K562 (cell line): ENCODE measurements at regions not wholly inside any gene's neighbourhood (a gene's known extent, or its start where the extent isn't known, plus 50 kb on each side); places are given as distances from the start of the nearest gene placed in this dataset.

Experiments
- CHD7 ChIP-seq: fragments of 200-600 bp; sonication (generic); IDR thresholded peaks from one replicate; pipeline ENCODE4 v1.6.1; 2012; ENCODE audit warnings: mild to moderate bottlenecking, low read depth, low read length, inconsistent platforms
- HDAC3 ChIP-seq: fragments of 450-650 bp; IDR thresholded peaks from 2 replicates; pipeline ENCODE4 v1.6.1; 2018; ENCODE audit warnings: borderline replicate concordance, mild to moderate bottlenecking, moderate library complexity; ENCODE audit not compliant: partially characterized antibody
- NR0B1 ChIP-seq: fragments of 450-650 bp; IDR thresholded peaks from one replicate; pipeline ENCODE4 v1.6.1; 2018; ENCODE audit warnings: mild to moderate bottlenecking, moderate library complexity; ENCODE audit not compliant: partially characterized antibody
- STAT5B ChIP-seq: fragments of 250-450 bp; sonication (Bioruptor Pico); IDR thresholded peaks from 2 replicates; pipeline ENCODE4 v1.8.0; 2021; ENCODE audit warnings: mild to moderate bottlenecking, inconsistent platforms

- no peak for TF ChIP-seq CHD7
- TF ChIP-seq HDAC3 = no peak
- no peak for TF ChIP-seq NR0B1
- no peak for TF ChIP-seq STAT5B
These were observed 302.3 kb downstream of the TENT5A start (continued) for GRCh38 chr6:81450180-81450579.
